ENCODE measurements at regions not wholly inside any gene's neighbourhood (a gene's known extent, or its start where the extent isn't known, plus 50 kb on each side); places are given as distances from the start of the nearest gene placed in this dataset.

DNA sequence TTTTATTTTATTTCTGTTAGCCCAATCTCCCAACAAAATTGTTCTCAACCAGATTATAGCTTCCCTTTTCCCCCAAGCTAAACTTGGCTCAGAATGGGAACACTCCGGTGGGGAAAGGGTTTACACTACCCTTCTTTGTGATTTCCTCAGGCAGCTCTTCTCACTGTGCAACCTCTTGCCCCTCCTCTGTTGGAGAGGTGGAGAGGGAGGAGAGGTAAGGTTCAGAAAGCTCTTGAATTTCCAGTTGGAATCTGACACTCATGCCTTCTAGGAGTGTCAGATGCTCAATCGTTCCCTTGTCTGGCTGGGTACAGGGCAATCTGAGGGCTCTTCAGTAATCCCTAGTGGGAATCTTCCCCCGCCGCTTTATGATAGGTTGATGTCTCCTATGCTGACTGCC is 486.1 kb upstream of the KLF12 start:
- Mint-ChIP-seq H3K27me3 (ENCODE audit: insufficient read depth, low read depth, poor library complexity) (peaks cover 2% of the 10 kb centered on the region), H3K4me3 (no peak overlapping the region), H3K9me3 (no peaks in the 10 kb centered on the region; the same call in 2 of the 3 replicates), H3K27ac (no peak overlapping the region), H3K36me3 (ENCODE audit: low read depth) (no peaks in the 10 kb centered on the region; the same call in 2 of the 3 replicates), H3K4me1 (peaks cover 7% of the 10 kb centered on the region)
- Histone ChIP-seq H2AFZ (no peak overlapping the region), H3K27me3 (ENCODE audit: insufficient read depth) (no peaks in the 10 kb centered on the region), H3K4me3 (no peak overlapping the region), H3K4me2 (no peak overlapping the region), H4K20me1 (replicated peaks; ENCODE audit: insufficient read depth) (no peaks in the 10 kb centered on the region), H3K27ac (ENCODE audit: low read depth) (no peak overlapping the region), H3K4me1 (ENCODE audit: insufficient read depth) (peaks cover 15% of the 10 kb centered on the region), H3K79me2 (replicated peaks; ENCODE audit: insufficient read depth) (no peaks in the 10 kb centered on the region), H3K9me2 (ENCODE audit: insufficient read depth) (no peaks in the 10 kb centered on the region), H3F3A (replicated peaks; ENCODE audit: low read depth) (no peaks in the 10 kb centered on the region), H3K36me3 (ENCODE audit: insufficient read depth) (no peaks in the 10 kb centered on the region)
- ATAC-seq, result no peak
- TF ChIP-seq, protein P1, sequence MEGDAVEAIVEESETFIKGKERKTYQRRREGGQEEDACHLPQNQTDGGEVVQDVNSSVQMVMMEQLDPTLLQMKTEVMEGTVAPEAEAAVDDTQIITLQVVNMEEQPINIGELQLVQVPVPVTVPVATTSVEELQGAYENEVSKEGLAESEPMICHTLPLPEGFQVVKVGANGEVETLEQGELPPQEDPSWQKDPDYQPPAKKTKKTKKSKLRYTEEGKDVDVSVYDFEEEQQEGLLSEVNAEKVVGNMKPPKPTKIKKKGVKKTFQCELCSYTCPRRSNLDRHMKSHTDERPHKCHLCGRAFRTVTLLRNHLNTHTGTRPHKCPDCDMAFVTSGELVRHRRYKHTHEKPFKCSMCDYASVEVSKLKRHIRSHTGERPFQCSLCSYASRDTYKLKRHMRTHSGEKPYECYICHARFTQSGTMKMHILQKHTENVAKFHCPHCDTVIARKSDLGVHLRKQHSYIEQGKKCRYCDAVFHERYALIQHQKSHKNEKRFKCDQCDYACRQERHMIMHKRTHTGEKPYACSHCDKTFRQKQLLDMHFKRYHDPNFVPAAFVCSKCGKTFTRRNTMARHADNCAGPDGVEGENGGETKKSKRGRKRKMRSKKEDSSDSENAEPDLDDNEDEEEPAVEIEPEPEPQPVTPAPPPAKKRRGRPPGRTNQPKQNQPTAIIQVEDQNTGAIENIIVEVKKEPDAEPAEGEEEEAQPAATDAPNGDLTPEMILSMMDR (conservative IDR thresholded peaks at IDR 0.05; ENCODE audit: low read depth in 2 of 2), result no peak
- TF ChIP-seq EZH2phosphoT487 (IDR thresholded peaks at IDR 0.05; ENCODE audit: unreplicated experiment), result no peak
- TF ChIP-seq, protein P2, sequence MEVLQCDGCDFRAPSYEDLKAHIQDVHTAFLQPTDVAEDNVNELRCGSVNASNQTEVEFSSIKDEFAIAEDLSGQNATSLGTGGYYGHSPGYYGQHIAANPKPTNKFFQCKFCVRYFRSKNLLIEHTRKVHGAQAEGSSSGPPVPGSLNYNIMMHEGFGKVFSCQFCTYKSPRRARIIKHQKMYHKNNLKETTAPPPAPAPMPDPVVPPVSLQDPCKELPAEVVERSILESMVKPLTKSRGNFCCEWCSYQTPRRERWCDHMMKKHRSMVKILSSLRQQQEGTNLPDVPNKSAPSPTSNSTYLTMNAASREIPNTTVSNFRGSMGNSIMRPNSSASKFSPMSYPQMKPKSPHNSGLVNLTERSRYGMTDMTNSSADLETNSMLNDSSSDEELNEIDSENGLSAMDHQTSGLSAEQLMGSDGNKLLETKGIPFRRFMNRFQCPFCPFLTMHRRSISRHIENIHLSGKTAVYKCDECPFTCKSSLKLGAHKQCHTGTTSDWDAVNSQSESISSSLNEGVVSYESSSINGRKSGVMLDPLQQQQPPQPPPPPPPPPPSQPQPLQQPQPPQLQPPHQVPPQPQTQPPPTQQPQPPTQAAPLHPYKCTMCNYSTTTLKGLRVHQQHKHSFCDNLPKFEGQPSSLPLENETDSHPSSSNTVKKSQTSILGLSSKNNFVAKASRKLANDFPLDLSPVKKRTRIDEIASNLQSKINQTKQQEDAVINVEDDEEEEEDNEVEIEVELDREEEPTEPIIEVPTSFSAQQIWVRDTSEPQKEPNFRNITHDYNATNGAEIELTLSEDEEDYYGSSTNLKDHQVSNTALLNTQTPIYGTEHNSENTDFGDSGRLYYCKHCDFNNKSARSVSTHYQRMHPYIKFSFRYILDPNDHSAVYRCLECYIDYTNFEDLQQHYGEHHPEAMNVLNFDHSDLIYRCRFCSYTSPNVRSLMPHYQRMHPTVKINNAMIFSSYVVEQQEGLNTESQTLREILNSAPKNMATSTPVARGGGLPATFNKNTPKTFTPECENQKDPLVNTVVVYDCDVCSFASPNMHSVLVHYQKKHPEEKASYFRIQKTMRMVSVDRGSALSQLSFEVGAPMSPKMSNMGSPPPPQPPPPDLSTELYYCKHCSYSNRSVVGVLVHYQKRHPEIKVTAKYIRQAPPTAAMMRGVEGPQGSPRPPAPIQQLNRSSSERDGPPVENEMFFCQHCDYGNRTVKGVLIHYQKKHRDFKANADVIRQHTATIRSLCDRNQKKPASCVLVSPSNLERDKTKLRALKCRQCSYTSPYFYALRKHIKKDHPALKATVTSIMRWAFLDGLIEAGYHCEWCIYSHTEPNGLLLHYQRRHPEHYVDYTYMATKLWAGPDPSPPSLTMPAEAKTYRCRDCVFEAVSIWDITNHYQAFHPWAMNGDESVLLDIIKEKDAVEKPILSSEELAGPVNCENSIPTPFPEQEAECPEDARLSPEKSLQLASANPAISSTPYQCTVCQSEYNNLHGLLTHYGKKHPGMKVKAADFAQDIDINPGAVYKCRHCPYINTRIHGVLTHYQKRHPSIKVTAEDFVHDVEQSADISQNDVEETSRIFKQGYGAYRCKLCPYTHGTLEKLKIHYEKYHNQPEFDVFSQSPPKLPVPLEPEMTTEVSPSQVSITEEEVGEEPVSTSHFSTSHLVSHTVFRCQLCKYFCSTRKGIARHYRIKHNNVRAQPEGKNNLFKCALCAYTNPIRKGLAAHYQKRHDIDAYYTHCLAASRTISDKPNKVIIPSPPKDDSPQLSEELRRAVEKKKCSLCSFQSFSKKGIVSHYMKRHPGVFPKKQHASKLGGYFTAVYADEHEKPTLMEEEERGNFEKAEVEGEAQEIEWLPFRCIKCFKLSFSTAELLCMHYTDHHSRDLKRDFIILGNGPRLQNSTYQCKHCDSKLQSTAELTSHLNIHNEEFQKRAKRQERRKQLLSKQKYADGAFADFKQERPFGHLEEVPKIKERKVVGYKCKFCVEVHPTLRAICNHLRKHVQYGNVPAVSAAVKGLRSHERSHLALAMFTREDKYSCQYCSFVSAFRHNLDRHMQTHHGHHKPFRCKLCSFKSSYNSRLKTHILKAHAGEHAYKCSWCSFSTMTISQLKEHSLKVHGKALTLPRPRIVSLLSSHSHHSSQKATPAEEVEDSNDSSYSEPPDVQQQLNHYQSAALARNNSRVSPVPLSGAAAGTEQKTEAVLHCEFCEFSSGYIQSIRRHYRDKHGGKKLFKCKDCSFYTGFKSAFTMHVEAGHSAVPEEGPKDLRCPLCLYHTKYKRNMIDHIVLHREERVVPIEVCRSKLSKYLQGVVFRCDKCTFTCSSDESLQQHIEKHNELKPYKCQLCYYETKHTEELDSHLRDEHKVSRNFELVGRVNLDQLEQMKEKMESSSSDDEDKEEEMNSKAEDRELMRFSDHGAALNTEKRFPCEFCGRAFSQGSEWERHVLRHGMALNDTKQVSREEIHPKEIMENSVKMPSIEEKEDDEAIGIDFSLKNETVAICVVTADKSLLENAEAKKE (CRISPR knock-in tag; IDR thresholded peaks at IDR 0.05), result no peak
- no peak for TF ChIP-seq EZH2 (IDR thresholded peaks at IDR 0.05; ENCODE audit: low read depth, unreplicated experiment)
- TF ChIP-seq CREB1 (CRISPR knock-in tag; IDR thresholded peaks at IDR 0.05; ENCODE audit: low read depth), result no peak
- TF ChIP-seq, protein P3, sequence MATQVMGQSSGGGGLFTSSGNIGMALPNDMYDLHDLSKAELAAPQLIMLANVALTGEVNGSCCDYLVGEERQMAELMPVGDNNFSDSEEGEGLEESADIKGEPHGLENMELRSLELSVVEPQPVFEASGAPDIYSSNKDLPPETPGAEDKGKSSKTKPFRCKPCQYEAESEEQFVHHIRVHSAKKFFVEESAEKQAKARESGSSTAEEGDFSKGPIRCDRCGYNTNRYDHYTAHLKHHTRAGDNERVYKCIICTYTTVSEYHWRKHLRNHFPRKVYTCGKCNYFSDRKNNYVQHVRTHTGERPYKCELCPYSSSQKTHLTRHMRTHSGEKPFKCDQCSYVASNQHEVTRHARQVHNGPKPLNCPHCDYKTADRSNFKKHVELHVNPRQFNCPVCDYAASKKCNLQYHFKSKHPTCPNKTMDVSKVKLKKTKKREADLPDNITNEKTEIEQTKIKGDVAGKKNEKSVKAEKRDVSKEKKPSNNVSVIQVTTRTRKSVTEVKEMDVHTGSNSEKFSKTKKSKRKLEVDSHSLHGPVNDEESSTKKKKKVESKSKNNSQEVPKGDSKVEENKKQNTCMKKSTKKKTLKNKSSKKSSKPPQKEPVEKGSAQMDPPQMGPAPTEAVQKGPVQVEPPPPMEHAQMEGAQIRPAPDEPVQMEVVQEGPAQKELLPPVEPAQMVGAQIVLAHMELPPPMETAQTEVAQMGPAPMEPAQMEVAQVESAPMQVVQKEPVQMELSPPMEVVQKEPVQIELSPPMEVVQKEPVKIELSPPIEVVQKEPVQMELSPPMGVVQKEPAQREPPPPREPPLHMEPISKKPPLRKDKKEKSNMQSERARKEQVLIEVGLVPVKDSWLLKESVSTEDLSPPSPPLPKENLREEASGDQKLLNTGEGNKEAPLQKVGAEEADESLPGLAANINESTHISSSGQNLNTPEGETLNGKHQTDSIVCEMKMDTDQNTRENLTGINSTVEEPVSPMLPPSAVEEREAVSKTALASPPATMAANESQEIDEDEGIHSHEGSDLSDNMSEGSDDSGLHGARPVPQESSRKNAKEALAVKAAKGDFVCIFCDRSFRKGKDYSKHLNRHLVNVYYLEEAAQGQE (IDR thresholded peaks at IDR 0.05; ENCODE audit: unreplicated experiment), result no peak
- TF ChIP-seq ZNF331 (CRISPR knock-in tag; IDR thresholded peaks at IDR 0.05; ENCODE audit: low read depth), result no peak
- TF ChIP-seq STAT1 (IDR thresholded peaks at IDR 0.05; ENCODE audit: unreplicated experiment), result no peak
- TF ChIP-seq, protein P4, sequence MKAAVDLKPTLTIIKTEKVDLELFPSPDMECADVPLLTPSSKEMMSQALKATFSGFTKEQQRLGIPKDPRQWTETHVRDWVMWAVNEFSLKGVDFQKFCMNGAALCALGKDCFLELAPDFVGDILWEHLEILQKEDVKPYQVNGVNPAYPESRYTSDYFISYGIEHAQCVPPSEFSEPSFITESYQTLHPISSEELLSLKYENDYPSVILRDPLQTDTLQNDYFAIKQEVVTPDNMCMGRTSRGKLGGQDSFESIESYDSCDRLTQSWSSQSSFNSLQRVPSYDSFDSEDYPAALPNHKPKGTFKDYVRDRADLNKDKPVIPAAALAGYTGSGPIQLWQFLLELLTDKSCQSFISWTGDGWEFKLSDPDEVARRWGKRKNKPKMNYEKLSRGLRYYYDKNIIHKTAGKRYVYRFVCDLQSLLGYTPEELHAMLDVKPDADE (IDR thresholded peaks at IDR 0.05), result no peak
- no peak for TF ChIP-seq JUNB (IDR thresholded peaks at IDR 0.05; ENCODE audit: unreplicated experiment)
- DNase-seq (ENCODE audit: low spot score), result no peak
